BLaER1 treated with 17β-estradiol and CSF1 and Interleukin-3, amounts not matched to agents 10 nM and 100 nM (cell line): ENCODE measurements at regions not wholly inside any gene's neighbourhood (a gene's known extent, or its start where the extent isn't known, plus 50 kb on each side); places are given as distances from the start of the nearest gene placed in this dataset.
"Not testable (repeated sequence)": the region's sequence is repeated elsewhere in the genome, so short reads cannot be mapped to it uniquely, and the experiment has no call there.

Source experiments
- H3K27ac ChIP-seq, 11 experiments: shearing (Covaris generic); formaldehyde crosslinking; 2 replicates each; pipeline ENCODE4 v1.8.1; 2022
- H3K27me3 ChIP-seq, 11 experiments: shearing (Covaris generic); formaldehyde crosslinking; 2 replicates each; pipeline ENCODE4 v1.8.1; 2022
- H3K36me3 ChIP-seq, 11 experiments: shearing (Covaris generic); formaldehyde crosslinking; 2 replicates each; pipeline ENCODE4 v1.8.1; 2022
- H3K4me1 ChIP-seq, 10 experiments: shearing (Covaris generic); formaldehyde crosslinking; 2 replicates each; pipeline ENCODE4 v1.8.1; 2022
- H3K4me2 ChIP-seq, 11 experiments: shearing (Covaris generic); formaldehyde crosslinking; 2 replicates each; pipeline ENCODE4 v1.8.1; 2022
- H3K4me3 ChIP-seq, 10 experiments: shearing (Covaris generic); formaldehyde crosslinking; 2 replicates each; pipeline ENCODE4 v1.8.1; 2022
- H3K9ac ChIP-seq, 11 experiments: shearing (Covaris generic); formaldehyde crosslinking; 2 replicates each; pipeline ENCODE4 v1.8.1; 2022
- H3K9me3 ChIP-seq, 11 experiments: shearing (Covaris generic); formaldehyde crosslinking; replicated peaks in 1 of 11; 2 replicates each; pipeline ENCODE4 v1.8.1; 2022
- H4K20me1 ChIP-seq, 11 experiments: shearing (Covaris generic); formaldehyde crosslinking; 2 replicates each; pipeline ENCODE4 v1.8.1; 2022
- Cebpa-rat ChIP-seq, 11 experiments: shearing (Covaris generic); IDR thresholded peaks; 2 replicates each; pipeline ENCODE4 v1.8.1; 2022

DNA sequence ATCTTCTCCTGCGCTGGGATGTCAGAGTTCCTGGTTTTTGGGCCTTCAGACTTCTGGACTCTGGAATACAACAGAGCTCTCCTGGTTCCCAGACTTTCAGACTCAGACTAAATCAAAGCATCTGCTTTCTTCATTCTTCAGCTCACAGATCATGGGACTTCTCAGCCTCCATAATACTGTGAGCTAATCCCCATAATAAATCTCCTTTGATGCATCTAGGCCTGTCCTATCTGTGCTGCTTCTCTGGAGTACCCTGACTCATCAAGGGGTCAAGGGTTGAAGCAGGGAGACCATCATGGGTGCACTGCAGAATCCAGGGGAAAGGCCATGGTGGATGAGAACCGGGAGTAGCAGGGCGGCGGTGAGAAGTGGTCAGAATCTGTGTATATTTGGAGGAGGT, 1094.1 kb upstream of the TMEM132C start:
- Histone ChIP-seq H3K4me1 (peaks cover 0 to 10% (median 6%) of the 10 kb centered on the region in 10 experiments; a peak in 11 of 20 replicates), H3K4me2 (no peak overlapping the region), H4K20me1 (no peaks in the 10 kb centered on the region)

DNA sequence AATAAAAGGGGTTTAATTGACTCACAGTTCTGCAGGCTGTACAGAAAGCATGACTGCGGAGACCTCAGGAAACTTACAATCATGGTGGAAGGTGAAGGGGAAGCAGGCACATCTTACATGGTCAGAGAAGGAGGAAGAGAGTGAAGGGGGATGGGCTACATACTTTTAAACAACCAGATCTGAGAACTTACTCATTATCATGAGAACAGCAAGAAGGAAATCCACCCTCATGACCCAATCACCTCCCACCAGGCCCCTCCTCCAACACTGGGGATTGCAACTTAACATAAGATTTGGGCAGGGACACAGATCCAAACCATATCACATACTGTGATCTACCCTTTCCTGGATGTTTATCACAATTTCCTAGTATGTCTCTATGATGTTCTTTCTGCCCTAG, 1093.0 kb upstream of the TMEM132C start:
- H3K4me2 ChIP-seq, H3K4me3 ChIP-seq, H3K27ac ChIP-seq, H3K27me3 ChIP-seq, H3K9ac ChIP-seq, H3K36me3 ChIP-seq, H4K20me1 ChIP-seq: not testable (repeated sequence)
- Histone ChIP-seq H3K4me1 (peaks cover 0 to 10% (median 6%) of the 10 kb centered on the region in 10 experiments; a peak in 11 of 20 replicates), H3K9me3 (peaks cover 25 to 67% (median 47%) of the 10 kb centered on the region in 11 experiments)

More for the DNA sequence above, 1094.1 kb upstream of the TMEM132C start:
- H3K4me3 ChIP-seq = no peak overlapping the region
- H3K9me3 ChIP-seq = peaks cover 21 to 56% (median 36%) of the 10 kb centered on the region in 11 experiments
- no peak for TF ChIP-seq Cebpa-rat (IDR thresholded peaks at IDR 0.05)
- H3K27ac ChIP-seq = no peak overlapping the region
- peaks cover 0 to 7% (median 0%) of the 10 kb centered on the region in 11 experiments; a peak in 1 of 22 replicates for H3K36me3 ChIP-seq
- no peaks in the 10 kb centered on the region for H3K27me3 ChIP-seq
- H3K9ac ChIP-seq = no peak overlapping the region

DNA sequence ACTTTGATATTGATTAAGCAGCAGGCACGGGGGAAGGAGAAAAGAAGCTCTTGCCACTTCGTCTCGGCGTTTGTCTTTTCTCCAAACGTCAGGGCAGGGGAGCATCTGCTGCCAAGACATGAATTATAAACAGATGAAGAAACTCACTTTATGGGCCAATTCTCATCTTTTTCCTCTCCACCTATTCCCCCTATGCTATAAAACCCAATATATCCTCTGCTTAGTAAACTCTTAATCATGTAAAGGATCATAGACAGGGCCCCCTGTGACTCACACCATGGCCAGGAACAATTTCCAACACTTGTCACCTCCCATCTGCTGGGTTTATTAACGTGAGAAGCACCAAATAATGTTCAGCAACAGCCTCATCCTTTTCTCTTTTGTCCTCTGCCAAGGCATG, 1092.1 kb upstream of the TMEM132C start:
- Histone ChIP-seq H3K36me3 (peaks cover 0 to 7% (median 0%) of the 10 kb centered on the region in 11 experiments; a peak in 1 of 22 replicates), H3K9me3 (peaks cover 25 to 73% (median 48%) of the 10 kb centered on the region in 11 experiments), H3K9ac (no peak overlapping the region), H3K4me1 (peaks cover 0 to 10% (median 6%) of the 10 kb centered on the region in 10 experiments; a peak in 11 of 20 replicates), H3K4me2 (no peak overlapping the region), H3K4me3 (no peak overlapping the region), H3K27me3 (no peaks in the 10 kb centered on the region), H3K27ac (no peak overlapping the region), H4K20me1 (no peaks in the 10 kb centered on the region)
- TF ChIP-seq Cebpa-rat (IDR thresholded peaks at IDR 0.05) = no peak

DNA sequence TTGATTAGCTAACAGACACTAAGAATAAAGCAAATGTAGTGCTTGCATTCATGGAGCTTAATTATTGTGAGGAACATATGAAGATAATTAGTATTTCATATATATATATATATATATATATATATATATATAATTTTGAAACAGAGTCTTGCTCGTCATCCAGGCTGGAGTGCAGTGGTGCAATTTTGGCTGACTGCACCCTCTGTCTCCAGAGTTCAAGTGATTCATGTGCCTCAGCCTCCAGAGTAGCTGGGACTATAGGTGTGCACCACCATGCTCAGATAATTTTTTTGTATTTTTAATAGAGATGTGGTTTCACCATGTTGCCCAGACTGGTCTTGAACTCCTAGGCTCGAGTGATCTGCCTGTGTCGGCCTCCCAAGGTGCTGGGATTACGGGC, 1091.6 kb upstream of the TMEM132C start:
- Histone ChIP-seq H3K9ac (no peak overlapping the region), H3K36me3 (peaks cover 0 to 7% (median 0%) of the 10 kb centered on the region in 11 experiments; a peak in 1 of 22 replicates), H3K4me3 (no peak overlapping the region), H3K4me1 (peaks cover 0 to 7% (median 3%) of the 10 kb centered on the region in 10 experiments; a peak in 11 of 20 replicates), H3K4me2 (no peak overlapping the region), H3K9me3 (peaks cover 25 to 78% (median 48%) of the 10 kb centered on the region in 11 experiments), H4K20me1 (no peaks in the 10 kb centered on the region), H3K27me3 (no peaks in the 10 kb centered on the region), H3K27ac (no peak overlapping the region)
- no peak for TF ChIP-seq Cebpa-rat (IDR thresholded peaks at IDR 0.05)

DNA sequence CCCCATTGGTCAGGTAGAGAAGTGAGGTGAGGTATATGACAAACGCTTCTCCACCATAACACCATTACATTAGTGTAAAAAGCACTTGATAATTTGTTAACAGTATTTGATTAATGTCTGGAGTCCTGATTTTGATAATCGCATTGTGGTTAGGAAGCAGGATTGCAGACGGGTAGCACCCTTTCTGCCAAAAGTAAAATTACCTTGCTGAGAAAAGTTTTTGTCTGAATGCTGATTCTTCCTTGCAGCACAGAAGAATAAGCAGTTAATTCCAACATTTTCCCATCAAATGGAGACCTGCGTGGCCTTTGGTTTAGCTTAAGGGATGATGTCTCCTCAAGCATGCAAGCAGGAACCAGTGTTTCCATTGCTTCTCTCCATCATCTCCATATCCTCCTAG, 1090.2 kb upstream of the TMEM132C start:
- no peaks in the 10 kb centered on the region for H3K4me1 ChIP-seq
- TF ChIP-seq Cebpa-rat (IDR thresholded peaks at IDR 0.05) = no peak
- peaks cover 25 to 78% (median 48%) of the 10 kb centered on the region in 11 experiments for H3K9me3 ChIP-seq
- H3K9ac ChIP-seq = no peak overlapping the region
- H3K4me3 ChIP-seq = no peak overlapping the region; a peak in 1 of 20 replicates
- H3K27me3 ChIP-seq = no peaks in the 10 kb centered on the region
- no peak overlapping the region for H3K4me2 ChIP-seq
- no peak overlapping the region for H3K27ac ChIP-seq
- no peaks in the 10 kb centered on the region for H4K20me1 ChIP-seq
- peaks cover 0 to 7% (median 0%) of the 10 kb centered on the region in 11 experiments; a peak in 1 of 22 replicates for H3K36me3 ChIP-seq

DNA sequence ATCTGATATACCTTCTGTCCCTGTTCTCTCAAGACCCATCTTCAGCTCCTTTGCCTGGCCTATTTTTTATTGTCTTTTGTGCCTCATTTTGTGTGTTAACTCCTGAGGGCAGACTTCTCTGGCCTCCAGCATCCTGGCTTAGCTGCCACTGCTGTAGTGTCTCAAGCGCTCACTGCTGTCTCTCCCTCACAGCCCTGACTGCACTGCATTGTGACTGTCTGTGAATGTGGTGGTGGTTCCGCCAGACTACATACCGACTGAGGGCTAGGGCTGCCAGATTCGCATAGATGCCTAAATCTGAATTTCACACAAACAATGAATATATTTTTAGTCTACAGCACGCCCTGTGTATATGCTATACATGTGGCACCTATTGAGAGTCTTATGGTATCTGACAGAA, 1088.9 kb upstream of the TMEM132C start:
- Histone ChIP-seq H3K27me3 (no peaks in the 10 kb centered on the region), H3K27ac (no peak overlapping the region), H3K4me3 (no peak overlapping the region), H3K9ac (no peak overlapping the region), H3K4me1 (no peaks in the 10 kb centered on the region), H4K20me1 (no peaks in the 10 kb centered on the region), H3K9me3 (peaks cover 25 to 69% (median 40%) of the 10 kb centered on the region in 11 experiments), H3K36me3 (peaks cover 0 to 7% (median 0%) of the 10 kb centered on the region in 11 experiments; a peak in 1 of 22 replicates), H3K4me2 (no peak overlapping the region)
- TF ChIP-seq Cebpa-rat (IDR thresholded peaks at IDR 0.05) = no peak

DNA sequence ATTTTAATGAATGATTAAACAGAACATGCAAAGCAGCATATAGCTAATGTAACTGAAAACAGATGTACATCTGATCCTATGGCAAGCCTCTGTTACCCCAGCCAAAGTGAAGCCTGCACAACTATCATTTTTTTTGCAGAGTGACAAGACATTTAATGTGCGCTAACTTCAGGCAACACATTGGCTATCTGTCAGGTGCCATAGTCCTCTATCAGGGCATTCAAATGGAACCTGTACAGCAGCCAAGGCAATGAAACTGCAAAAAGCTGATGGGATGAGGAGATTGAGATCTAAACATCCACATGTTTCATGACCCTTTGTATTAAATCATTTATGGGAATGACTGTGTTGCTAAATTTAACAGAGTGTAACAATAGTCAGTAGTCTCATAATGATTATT, 1088.5 kb upstream of the TMEM132C start:
- H3K4me3 ChIP-seq = no peak overlapping the region

DNA sequence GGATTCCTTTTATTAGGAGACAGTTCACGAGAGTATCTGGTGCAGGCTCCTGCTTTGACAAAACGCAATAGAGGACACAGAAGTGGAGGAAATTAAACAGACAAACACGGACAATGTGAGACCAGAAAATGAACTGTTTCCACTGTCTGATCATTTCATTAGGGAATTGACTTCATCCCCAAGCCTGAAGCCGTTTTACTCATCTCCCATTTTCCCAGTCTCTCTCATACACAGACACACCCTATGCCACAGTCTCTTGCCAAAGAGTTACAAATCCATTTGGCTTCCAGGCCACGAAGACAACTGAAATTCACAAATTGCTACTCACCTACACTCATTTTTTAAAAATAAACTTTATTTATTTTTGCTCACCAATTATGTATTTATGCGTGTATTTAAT, 1087.8 kb upstream of the TMEM132C start:
- H3K4me3 ChIP-seq = no peak overlapping the region
- H3K36me3 ChIP-seq = peaks cover 0 to 7% (median 0%) of the 10 kb centered on the region in 11 experiments; a peak in 1 of 22 replicates
- H3K9ac ChIP-seq = no peak overlapping the region
- no peak overlapping the region for H3K4me2 ChIP-seq
- H4K20me1 ChIP-seq = no peaks in the 10 kb centered on the region
- H3K9me3 ChIP-seq = peaks cover 25 to 57% (median 36%) of the 10 kb centered on the region in 11 experiments
- H3K27ac ChIP-seq = no peak overlapping the region
- H3K27me3 ChIP-seq = no peaks in the 10 kb centered on the region
- H3K4me1 ChIP-seq = no peaks in the 10 kb centered on the region
- TF ChIP-seq Cebpa-rat (IDR thresholded peaks at IDR 0.05) = no peak

More for the DNA sequence above, 1088.5 kb upstream of the TMEM132C start:
- no peak for TF ChIP-seq Cebpa-rat (IDR thresholded peaks at IDR 0.05)
- H3K4me2 ChIP-seq = no peak overlapping the region
- H3K27me3 ChIP-seq = no peaks in the 10 kb centered on the region
- H3K9me3 ChIP-seq = peaks cover 25 to 64% (median 36%) of the 10 kb centered on the region in 11 experiments
- H3K27ac ChIP-seq = no peak overlapping the region
- no peak overlapping the region for H3K9ac ChIP-seq
- no peaks in the 10 kb centered on the region for H4K20me1 ChIP-seq
- peaks cover 0 to 7% (median 0%) of the 10 kb centered on the region in 11 experiments; a peak in 1 of 22 replicates for H3K36me3 ChIP-seq
- H3K4me1 ChIP-seq = no peaks in the 10 kb centered on the region

DNA sequence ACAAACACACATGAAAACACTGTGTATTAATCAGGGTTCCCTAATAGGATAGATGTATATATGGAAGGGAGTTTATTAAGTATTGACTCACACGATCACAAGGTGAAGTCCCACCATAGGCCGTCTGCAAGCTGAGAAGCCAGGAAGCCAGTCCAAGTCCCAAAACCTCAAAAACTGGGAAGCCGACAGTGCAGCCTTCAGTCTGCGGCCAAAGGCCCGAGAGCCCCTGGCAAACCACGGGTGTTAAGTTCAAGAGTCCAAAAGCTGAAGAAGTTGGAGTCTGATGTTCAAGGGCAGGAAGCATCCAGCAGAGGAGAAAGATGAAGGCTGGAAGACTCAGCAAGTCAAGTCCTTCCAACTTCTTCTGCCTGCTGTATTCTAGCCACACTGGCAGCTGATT, 1085.0 kb upstream of the TMEM132C start:
- no peak overlapping the region for H3K27ac ChIP-seq
- TF ChIP-seq Cebpa-rat (IDR thresholded peaks at IDR 0.05) = no peak
- no peak overlapping the region for H3K4me3 ChIP-seq
- peaks cover 12 to 31% (median 18%) of the 10 kb centered on the region in 11 experiments for H3K9me3 ChIP-seq
- no peak overlapping the region for H3K9ac ChIP-seq
- H3K27me3 ChIP-seq = no peaks in the 10 kb centered on the region
- H3K4me2 ChIP-seq = no peak overlapping the region
- 0 out of 22 replicates have a peak, but pooled peaks cover 0 to under 1% (median 0%) of the 10 kb centered on the region in 11 experiments for H3K36me3 ChIP-seq
- no peaks in the 10 kb centered on the region for H3K4me1 ChIP-seq
- no peaks in the 10 kb centered on the region for H4K20me1 ChIP-seq

DNA sequence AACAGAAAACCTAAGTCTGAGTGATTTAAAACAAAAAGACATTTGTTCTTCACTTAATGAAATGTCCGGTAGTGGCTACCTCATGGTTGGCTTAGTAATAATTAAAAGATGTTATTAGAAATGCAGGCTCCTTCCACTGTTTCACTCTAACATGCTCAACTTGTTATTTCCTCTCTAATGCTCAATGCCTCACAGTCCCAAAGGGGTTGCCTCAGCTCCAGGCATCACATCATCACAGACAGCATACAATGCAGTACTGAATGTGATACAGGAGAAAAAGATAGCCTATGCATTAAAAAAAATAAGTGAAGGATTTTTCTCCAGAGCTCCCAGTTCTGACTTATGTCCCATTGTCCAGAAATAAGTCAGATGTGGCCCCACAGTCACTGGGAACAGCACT, 1077.0 kb upstream of the TMEM132C start:
- Histone ChIP-seq H3K9ac (no peak overlapping the region), H4K20me1 (no peaks in the 10 kb centered on the region), H3K4me1 (peaks cover 0 to 4% (median 0%) of the 10 kb centered on the region in 10 experiments; a peak in 1 of 20 replicates), H3K27ac (no peak overlapping the region), H3K27me3 (no peaks in the 10 kb centered on the region), H3K36me3 (no peaks in the 10 kb centered on the region), H3K4me3 (no peak overlapping the region), H3K9me3 (peaks cover 0 to 10% (median 0%) of the 10 kb centered on the region in 11 experiments; a peak in 5 of 22 replicates), H3K4me2 (no peak overlapping the region)
- no peak for TF ChIP-seq Cebpa-rat (IDR thresholded peaks at IDR 0.05)
